Stimulated activated CD4-positive, alpha-beta T cell treated with anti-CD3 and anti-CD28 coated beads, Interleukin-4, amount 100 ng/mL, for 48 hours (primary cell): ENCODE measurements at regions not wholly inside any gene's neighbourhood (a gene's known extent, or its start where the extent isn't known, plus 50 kb on each side); places are given as distances from the start of the nearest gene placed in this dataset.
"Not testable (repeated sequence)": the region's sequence is repeated elsewhere in the genome, so short reads cannot be mapped to it uniquely, and the experiment has no call there.

Source experiments
- DNase-seq, 2 donors: peaks; one replicate each; pipeline ENCODE4 v3.0.0-alpha.2; 2020; ENCODE audit warnings: low read depth in 2 of 2

DNA sequence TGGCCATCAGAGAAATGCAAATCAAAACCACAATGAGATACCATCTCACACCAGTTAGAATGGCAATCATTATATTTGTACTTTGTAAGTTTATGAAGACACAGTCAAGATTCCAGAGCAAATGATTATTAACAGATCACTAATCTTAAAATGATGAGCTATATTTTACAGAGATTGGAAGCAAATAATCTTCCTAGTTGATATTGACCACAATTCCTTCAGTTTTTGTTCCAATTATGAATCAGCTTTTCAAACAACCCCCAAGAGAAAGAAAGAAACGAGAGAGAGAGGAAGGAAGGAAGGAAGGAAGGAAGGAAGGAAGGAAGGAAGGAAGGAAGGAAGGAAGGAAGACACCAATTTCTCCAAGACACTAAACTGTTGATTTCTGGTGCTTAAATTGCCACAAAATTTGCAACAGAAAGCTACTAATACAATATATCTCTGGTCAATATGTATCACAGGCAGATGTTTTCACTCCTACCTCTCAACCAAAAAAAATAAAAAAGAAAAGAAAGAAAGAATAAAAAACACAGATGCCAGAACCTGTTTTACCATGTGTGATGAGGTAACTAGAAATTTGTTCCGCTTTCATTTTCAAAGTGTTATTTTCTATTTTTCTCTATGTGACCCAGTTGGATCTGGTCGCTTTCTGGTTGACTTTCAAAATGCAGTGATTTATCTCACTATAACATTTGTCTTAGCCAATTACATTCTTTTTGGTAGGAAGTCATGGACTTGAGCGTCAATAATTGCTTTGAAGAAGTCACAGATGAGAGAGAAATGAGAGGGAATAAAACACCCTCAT, 1609.6 kb downstream of the SI start:
- DNase-seq: no peak

DNA sequence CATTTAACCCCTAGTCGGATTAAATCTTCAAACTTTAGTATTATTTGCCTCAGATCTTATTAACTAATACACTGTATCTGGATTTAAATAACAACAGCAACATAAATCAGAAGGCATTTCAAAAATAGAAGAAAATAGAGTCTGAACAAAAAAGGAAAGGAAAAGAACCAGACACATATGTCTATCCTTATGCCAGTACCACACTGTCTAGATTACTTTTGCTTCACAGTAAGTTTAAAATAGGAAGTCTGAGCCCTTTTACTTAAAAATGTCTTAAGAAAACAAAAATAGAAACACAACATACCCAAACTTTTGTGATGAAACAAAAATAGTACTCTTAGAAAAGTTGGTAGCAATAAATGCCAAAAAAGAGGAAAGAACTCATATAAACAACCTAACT, 1615.8 kb downstream of the SI start:
- DNase-seq: no peak

DNA sequence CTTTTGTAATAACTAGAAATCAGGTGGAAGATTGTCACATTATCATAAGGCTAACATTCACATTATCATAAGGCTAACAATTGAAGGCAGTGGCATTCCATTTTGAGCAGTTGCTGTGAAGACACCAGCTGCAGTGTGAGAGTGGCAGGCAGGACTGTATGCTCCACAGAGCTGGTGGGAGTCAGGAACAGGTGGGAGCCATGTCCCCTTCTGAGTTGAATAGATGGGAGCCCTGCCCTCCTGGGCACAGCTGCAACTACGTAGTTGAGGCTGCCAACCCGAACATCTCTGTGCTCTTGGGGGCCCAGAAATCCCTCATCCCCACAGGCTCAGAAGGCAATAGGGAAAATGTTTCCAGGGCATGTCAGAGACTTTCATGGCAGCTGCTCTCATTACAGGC, 1627.6 kb downstream of the SI start:
- no peak for DNase-seq

DNA sequence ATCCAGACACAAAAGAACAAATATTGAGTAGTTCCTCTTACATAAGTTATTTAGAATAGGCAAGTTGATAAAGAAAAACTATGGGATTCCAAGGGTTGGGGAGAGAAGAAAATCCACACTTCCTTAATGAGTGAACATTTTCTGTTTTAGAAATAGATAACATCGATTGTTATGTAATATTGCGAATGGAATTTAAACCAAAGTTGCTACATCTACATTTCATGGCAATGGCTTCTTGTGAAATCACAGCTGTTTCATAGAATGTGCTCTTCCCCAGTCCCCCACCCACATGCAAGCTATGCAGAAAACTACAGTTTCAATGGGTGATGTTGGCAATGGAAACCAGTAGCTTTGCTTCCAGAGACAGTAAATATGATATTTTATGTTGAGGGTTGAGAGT, 1639.5 kb downstream of the SI start:
- DNase-seq: no peak

DNA sequence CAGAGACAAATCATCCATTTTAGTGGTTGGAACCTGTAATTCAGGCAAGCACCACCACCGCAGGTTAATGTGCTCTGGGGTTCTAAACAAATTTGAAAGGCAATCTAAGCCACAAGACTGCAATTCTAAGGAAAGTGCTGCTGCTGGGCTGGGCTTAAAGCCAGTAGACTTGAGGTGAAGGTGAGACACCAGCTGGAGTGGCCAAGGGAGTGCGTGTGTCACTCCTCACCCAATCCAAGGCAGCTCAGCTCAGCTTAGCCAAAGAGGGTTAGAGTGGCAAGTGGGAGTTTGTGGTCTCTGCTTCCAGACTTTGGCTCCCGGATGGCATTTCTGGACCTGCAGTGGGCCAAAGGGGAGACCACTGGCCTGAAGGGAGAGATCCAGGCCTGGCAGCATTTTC, 1655.6 kb downstream of the SI start:
- no peak for DNase-seq

DNA sequence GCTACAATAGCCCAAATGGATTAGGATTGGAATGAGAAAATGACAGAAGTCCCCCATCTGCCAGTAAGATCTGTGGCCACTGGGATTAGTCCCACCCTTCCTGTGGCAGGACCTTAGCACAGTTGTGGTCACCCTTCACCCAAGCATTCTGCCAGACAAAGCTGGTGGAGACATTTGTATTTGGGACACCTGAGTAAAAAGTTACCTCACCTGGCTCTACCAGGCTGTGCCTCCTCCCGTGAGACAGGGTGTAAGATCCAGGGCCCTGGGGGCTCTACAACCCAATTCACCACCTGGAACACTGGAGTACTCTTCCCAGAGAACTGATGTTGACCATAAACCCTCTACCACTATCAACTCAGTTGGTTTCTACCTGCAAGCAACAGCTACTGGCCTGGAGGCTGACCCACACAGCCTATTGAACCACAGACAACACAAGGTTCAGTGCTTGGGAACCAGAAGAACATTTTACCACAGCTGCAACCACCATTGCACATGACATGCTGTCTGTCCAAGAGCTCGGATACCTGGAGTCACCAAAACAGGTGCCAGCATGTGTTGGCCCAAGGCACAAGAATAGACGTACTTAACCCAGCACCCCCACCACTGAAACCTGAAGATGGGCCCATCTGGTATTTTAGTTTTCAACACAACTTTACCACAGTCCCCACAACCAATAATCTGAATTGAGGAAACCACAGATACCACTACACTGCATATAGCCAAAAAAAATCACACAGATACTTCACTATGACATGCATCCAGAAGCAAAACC, 1686.7 kb downstream of the SI start:
- no peak for DNase-seq

DNA sequence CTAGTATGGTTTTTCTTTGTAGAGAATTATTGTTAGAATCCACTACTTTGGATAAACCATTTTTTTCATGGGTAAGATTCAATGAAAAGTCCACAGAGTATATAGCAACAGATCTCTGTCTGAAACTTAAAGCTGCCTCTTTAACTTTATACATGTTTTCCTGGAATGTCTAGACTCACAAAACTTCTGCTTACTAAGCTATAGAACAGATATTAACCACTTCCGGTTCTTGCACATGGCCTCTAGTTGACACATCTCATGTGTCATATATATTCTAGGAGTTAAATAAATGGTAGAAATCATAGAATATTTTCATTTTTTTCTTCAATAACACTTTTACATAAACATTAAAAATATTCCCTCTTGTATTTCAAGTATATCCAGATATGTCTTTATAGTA, 1693.9 kb downstream of the SI start:
- DNase-seq: no peak

DNA sequence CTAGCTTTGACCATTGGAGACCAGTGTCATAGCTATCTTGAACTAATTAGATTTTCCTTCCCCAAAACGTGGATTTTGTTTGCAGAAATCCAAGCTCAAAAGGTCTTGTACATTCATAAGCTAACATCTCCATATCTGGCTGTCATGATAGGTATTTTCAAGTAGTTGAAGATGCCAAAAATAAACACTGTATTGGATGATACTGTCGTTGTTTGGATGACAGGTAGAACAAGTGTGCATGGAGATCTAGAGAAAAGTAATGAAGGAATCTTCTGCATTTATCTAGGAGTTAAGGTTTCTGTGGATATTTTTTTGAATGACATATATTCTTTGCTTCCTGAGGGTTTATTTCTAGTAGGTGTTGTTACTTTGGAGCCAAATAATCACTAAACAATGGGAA, 1696.1 kb downstream of the SI start:
- no peak for DNase-seq

DNA sequence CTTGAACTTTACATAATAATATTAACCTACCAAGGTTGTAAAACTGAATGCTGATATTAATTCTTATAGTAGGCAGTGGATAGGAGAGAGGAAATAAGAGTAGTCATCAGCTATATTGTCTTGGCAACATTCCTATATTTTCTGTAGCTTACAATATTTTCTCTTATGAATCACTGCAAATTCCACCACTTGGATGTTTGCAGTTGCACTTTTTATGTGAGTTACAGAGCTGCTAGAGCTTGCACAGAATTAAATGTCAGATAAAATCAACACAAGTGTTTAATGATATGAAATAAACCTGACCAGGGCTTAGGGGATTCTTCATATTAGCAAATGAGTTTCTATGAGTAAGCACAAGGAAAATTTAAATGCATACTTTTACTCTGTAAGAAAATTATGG, 1710.1 kb downstream of the SI start:
- DNase-seq: no peak

DNA sequence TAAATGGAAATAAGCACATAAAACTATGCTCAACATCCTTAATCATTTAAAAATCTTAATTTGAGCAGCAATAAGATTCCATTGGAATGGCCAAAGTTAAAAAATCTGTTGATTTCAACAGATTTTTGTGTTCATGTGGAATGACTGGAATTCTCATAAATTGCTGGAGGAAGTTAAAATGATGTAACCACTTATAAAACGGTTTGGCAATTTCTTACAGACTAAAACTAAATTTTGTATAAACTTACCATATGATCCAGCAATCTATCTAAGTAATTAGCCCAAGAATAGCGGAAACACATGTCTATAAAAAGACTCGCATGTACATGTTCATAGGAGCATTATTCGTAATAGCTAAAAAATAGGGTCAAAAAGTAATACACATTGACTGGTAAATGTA, 1713.6 kb downstream of the SI start:
- DNase-seq: no peak

DNA sequence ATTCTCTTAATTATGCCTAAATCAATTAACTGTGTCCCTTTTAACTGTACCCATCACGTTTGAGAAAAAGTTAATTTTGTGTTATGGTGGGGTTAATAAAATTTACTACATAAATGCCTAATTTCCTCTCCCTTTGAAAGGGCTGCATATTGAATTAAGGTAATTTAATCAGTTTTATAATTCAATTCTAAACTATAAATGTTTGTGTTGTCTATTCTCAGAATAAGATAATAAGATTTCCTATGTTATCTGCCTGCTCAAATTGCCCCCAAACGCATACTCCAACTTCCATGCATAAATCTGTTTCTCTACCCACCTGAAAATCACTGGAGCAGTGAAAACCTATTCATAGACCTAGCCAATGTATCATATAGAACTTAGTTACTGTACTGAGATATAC, 1716.1 kb downstream of the SI start:
- no peak for DNase-seq

DNA sequence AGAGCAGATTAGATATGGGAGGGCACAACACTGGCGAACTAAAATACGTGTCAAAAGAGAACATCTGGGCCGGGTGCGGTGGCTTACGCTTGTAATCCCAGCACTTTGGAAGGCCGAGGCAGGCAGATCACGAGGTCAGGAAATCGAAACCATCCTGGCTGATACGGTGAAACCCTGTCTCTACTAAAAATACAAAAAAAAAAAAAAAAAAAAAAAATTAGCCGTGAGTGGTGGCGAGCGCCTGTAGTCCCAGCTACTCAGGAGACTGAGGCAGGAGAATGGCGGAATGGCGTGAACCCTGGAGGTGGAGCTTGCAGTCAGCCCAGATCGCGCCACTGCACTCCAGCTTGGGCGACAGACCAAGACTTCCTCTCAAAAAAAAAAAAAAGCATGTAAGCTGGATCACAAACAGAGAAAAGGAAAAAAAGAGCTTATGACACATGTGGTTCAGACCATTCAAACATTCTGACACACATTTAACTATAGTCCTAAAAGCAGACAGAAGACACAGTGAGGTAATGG, 1716.9 kb downstream of the SI start:
- DNase-seq: not testable (repeated sequence)

DNA sequence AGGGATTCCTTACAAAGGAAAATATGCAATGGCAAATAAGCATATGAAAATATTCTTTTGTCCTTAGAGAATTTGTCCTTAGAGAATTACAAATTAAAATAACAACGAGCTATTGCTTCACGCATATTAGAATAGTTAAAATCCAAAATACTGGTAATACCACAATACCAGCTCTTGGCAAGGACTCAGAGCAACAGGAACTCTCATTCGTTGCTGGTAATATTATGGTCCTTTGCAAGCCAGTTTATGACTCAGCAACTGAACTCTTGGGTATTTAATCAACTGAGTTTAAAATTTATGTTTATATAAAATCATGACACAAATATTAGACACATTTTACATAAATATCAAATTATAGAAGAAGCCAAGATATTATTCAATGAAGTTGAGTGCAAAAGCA, 1730.4 kb downstream of the SI start:
- no peak for DNase-seq

DNA sequence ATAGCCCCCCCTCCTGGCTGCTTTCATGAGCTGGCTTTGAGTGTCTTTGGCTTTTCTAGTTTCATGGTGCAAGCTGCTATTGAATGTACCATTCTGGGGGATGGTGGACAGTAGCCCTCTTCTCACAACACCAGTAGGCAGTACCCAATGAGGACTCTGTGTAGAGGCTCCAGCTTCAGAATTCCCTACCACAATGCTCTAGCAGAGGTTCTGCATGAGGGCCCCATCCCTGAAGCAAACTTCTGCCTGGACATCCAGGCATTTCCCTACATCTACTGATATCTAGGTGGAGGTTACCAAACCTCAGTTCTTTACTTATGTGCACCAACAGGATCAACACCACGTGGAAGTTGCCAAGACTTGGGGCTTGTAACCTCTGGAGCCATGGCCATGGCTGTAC, 1742.9 kb downstream of the SI start:
- DNase-seq: no peak

DNA sequence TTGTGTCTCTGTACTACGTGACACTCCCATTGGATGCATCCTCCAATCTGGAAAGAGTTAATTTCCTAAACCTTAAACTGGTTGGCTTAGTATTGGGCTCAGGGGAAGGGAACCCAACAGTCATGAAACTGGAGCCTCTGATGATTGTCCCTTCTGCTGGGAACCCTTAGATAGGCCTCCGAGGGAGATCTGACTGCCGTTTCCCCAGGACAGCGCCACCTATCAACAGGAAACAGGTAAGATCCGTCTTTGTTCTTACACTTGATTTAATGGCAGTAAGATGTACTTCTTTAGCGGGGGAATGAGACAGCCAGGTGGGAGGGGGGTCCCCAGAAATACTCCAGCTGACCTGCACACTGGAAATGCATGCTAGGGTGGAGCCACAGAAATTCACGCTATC, 1749.6 kb downstream of the SI start:
- DNase-seq: no peak

DNA sequence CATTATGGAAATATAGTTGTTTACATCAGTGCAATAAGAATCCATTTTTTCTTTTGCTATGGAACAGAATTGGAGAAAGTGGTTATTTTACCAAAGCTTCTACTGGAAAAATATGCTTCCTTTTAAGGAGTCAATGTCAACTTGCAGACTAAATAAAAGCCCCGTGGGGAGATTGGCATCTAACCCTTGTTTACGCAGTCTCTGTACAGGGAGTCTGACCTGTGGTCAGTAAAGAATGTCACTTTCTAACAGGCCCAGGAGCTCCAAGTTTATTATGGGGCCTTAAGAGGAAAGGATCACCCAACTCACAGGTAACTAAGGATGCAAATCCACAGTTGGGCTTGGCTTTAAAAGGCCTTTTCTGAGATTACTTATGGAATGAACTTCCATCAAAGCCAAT, 1751.2 kb downstream of the SI start:
- no peak for DNase-seq

DNA sequence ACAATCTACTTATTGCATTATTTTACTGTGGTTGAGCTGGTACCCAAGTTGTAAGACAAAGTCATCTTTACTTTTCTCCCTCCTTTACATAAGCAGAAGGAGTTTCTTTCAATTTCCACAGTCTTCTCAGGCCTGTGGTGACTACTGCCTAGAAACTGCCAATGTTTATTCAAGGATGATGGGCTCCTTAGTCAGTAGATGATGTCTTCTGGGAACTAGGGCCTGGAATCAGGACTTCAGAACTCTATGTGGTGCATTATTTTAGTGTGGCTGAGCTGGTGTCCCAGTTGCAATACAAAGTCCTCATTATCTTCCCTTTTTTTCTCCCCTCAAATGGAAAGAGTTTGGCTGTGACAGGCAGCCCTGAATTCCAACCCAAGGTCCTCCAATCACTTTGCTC, 1762.5 kb downstream of the SI start:
- no peak for DNase-seq

DNA sequence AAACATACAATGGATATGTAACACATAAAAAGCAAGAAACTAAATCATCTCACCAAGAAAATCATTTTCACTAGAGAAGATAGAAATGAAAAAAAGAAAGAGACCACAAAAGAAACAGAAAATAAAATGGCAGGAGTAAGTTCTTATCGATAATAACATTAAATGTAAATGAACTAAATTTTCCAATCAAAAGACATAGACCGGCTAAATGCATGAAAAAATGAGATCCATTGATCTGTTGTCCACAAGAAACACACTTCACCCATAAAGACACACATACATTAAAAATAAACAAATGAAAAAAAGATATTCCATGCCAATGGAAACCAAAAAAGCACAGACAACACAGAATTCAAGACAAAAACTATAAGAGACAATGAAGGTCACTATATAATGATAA, 1771.9 kb downstream of the SI start:
- DNase-seq: no peak

DNA sequence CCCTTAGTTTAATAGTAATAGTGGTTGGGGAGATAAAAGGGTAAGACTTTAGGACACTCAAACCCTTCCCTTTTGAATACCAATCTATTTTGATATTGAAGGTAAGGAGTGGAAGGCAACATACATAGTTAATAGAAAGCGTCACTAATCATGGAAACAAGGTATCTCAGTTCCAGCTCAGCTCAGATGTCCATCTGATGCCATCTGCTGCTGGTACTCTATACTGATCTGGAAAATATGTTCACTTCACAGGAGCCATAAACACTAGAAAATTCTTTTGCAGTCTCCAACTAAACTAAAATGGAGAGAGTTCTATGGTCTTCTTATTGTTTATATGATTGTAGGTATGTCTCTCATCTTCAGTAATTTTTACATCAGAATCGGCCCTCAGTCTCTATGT, 1777.1 kb downstream of the OTOL1 start:
- DNase-seq: no peak

DNA sequence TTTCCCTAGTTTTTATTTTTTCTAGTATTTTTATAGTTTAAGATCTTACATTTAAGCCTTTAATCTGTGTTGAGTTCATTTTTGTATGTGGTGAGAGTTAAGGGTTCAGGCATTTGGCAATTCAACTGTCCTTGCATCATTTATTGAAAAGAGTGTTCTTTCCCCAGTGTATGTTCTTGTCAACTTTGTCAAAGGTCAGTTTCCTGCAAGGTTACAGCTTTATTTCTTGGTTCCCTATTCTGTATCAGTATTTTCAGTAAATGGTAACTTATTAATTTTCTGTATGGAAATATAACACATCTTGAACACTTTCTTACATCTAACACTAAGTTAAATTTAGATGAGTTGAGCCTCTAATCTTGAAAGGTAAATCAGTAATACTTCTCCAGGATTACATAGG, 1770.1 kb downstream of the OTOL1 start:
- DNase-seq: no peak

DNA sequence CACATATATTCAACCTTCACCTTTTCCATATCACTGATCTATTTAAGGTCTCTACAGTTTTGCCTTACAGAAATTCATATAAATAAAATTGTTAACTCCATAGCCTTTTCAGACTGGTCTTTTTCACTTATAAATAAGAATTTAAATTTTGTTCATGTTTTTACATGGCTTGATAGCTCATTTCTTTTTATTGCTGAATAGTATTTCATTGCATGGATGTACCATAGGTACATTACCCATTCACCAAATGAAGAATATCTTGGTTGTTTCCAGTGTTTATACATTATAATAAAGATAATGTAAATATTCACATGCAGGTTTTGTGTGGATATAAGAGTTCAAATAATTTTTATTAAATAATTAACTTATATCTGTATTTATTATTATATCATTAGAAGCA, 1765.0 kb downstream of the OTOL1 start:
- DNase-seq: no peak

DNA sequence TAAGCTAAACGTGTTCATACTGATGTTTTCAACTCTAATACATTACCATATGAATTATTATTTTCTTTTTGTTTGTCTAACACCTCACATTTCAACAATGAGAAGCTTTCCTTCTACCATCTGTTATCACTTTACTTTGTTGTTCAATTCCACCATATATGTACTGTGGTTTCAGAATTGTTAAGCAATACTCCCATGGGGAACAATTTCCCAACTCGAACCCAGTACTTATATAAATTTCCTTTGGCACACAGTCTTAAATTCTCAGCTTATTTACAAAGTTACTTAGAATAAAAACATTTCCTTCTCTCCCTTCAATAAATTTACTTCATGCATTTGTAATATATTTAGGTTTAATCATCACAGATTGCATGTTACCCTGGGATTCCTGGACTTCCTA, 1764.4 kb downstream of the OTOL1 start:
- DNase-seq: no peak

DNA sequence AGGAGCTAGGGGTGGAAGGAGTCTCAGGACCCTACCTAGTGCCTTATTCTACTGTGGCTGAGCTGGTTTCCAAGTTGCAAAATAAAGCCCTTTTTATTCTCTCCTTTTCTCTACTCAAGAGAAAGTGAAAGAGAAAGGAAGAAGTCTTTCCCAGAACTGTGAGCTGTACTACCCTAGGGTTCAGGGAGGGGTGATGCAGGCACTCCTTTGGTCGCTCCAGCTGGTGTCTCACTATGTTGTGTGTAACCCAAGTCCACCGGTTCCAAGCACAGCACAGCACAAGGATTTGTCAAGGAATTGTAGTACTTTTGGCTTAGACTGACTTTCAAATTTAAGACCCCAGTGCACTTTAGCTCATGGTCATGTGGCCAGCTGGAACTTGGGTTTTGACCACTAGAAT, 1721.7 kb downstream of the OTOL1 start:
- DNase-seq: no peak
